ENCODE measurements at regions not wholly inside any gene's neighbourhood (a gene's known extent, or its start where the extent isn't known, plus 50 kb on each side); places are given as distances from the start of the nearest gene placed in this dataset.

GRCh38 chr20:57928181-57928967, 218.6 kb upstream of the PMEPA1 start:
- DNase-seq (ENCODE audit: low read depth): no peak
- no peak overlapping the region for H3K4me3 ChIP-seq (ENCODE audit: low read depth, low read length)

GRCh38 chr20:57927376-57927775, 217.6 kb upstream of the PMEPA1 start:
- no peak for TF ChIP-seq POLR2A (IDR thresholded peaks at IDR 0.05; ENCODE audit: extremely low read depth, insufficient read length)
- TF ChIP-seq MAX (IDR thresholded peaks at IDR 0.05; ENCODE audit: low read depth, low read length): no peak
- no peak for TF ChIP-seq CTCF (IDR thresholded peaks at IDR 0.05; ENCODE audit: low read depth, low read length)
- no peak overlapping the region for H3K4me3 ChIP-seq (ENCODE audit: low read depth, low read length)
- no peak for DNase-seq (ENCODE audit: low read depth)

More at GRCh38 chr20:57928181-57928967, 218.6 kb upstream of the PMEPA1 start:
- TF ChIP-seq MYC (IDR thresholded peaks at IDR 0.05; ENCODE audit: low read depth, low read length): no peak
- no peak for TF ChIP-seq CTCF (IDR thresholded peaks at IDR 0.05; ENCODE audit: low read depth, low read length)
- no peak for TF ChIP-seq POLR2A (IDR thresholded peaks at IDR 0.05; ENCODE audit: extremely low read depth, insufficient read length)

GRCh38 chr20:57922706-57923105, 212.9 kb upstream of the PMEPA1 start:
- no peak overlapping the region for H3K4me3 ChIP-seq (ENCODE audit: low read depth, low read length)
- TF ChIP-seq MAX (IDR thresholded peaks at IDR 0.05; ENCODE audit: low read depth, low read length): no peak
- TF ChIP-seq POLR2A (IDR thresholded peaks at IDR 0.05; ENCODE audit: extremely low read depth, insufficient read length): no peak
- no peak for TF ChIP-seq MYC (IDR thresholded peaks at IDR 0.05; ENCODE audit: low read depth, low read length)
- no peak for TF ChIP-seq CTCF (IDR thresholded peaks at IDR 0.05; ENCODE audit: low read depth, low read length)
- no peak for DNase-seq (ENCODE audit: low read depth)

GRCh38 chr20:57922083-57922482, 212.3 kb upstream of the PMEPA1 start:
- peak; percentile 26; the same call in 1 of the 2 replicates for TF ChIP-seq MAX (IDR thresholded peaks at IDR 0.05; ENCODE audit: low read depth, low read length)
- TF ChIP-seq POLR2A (IDR thresholded peaks at IDR 0.05; ENCODE audit: extremely low read depth, insufficient read length): no peak
- peak; percentile 29 for DNase-seq (ENCODE audit: low read depth)
- H3K4me3 ChIP-seq (ENCODE audit: low read depth, low read length): no peak overlapping the region

GRCh38 chr20:57921676-57922075, 211.9 kb upstream of the PMEPA1 start:
- no peak for DNase-seq (ENCODE audit: low read depth)
- TF ChIP-seq MAX (IDR thresholded peaks at IDR 0.05; ENCODE audit: low read depth, low read length) (no peak), MYC (IDR thresholded peaks at IDR 0.05; ENCODE audit: low read depth, low read length) (no peak), POLR2A (IDR thresholded peaks at IDR 0.05; ENCODE audit: extremely low read depth, insufficient read length) (no peak), CTCF (IDR thresholded peaks at IDR 0.05; ENCODE audit: low read depth, low read length) (no peak)
- no peak overlapping the region for H3K4me3 ChIP-seq (ENCODE audit: low read depth, low read length)

- TF ChIP-seq MAX (IDR thresholded peaks at IDR 0.05; ENCODE audit: low read depth, low read length): no peak
- TF ChIP-seq CTCF (IDR thresholded peaks at IDR 0.05; ENCODE audit: low read depth, low read length): no peak
- no peak for TF ChIP-seq MYC (IDR thresholded peaks at IDR 0.05; ENCODE audit: low read depth, low read length)
- TF ChIP-seq POLR2A (IDR thresholded peaks at IDR 0.05; ENCODE audit: extremely low read depth, insufficient read length): no peak
- no peak overlapping the region for H3K4me3 ChIP-seq (ENCODE audit: low read depth, low read length)
- DNase-seq (ENCODE audit: low read depth): no peak
Measured at GRCh38 chr20:57920971-57921370, 211.2 kb upstream of the PMEPA1 start.

Data from NB4 (cell line).